ENCODE measurements at regions not wholly inside any gene's neighbourhood (a gene's known extent, or its start where the extent isn't known, plus 50 kb on each side); places are given as distances from the start of the nearest gene placed in this dataset.

DNA sequence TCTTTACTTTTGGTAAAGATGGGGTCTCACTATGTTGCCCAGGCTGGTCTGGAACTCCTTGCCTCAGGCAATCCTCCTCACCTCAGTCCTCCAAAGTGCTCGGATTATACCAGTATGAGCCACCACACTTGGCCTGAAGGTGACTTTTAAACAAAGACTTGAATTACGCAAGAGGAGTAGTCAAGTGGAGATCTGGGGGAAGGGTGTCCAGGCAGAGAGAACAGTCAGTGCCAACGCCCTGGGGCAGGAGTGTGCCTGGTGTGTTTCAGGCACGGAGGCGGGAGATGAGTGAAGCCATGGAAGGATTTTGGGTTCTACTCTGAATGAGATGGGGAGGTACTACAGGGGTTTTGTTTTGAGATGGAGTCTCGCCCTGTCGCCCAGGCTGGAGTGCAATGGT, 82.6 kb upstream of the NPTX2 start:
- H3K9me3 Mint-ChIP-seq = peaks cover 8% of the 10 kb centered on the region
- no peak for ATAC-seq (replicated peaks)
- H3K4me3 Mint-ChIP-seq = no peak overlapping the region
- no peak overlapping the region for H3K27ac Mint-ChIP-seq
- H3K27me3 Mint-ChIP-seq = peaks cover 3% of the 10 kb centered on the region
- no peaks in the 10 kb centered on the region for H3K4me1 Mint-ChIP-seq
- no peaks in the 10 kb centered on the region for H3K36me3 Mint-ChIP-seq (ENCODE audit: low read depth)

DNA sequence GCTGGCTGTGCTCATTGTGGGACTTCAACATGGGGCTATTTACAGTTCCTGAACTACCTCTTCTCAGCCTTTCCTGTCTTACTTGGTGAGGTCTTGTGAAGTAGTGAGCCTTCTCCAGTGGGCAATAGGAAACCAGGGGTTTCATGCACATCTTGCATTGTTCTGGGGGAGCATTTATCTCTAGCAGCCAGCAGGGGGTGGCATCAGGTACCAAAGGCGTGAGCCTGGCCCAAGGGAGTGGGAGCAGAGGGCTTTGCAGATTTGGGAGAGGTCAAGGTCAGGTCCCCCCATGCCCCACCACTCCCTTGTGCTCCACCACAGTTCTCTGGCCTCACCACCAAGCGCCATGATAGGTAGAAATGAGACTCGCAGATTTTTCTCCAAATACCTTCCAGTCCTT, 85.4 kb upstream of the NPTX2 start:
- Mint-ChIP-seq H3K36me3 (ENCODE audit: low read depth) (no peaks in the 10 kb centered on the region), H3K27ac (no peak overlapping the region), H3K9me3 (peaks cover 4% of the 10 kb centered on the region), H3K27me3 (peaks cover 7% of the 10 kb centered on the region), H3K4me1 (no peaks in the 10 kb centered on the region), H3K4me3 (no peak overlapping the region)
- no peak for ATAC-seq (replicated peaks)

DNA sequence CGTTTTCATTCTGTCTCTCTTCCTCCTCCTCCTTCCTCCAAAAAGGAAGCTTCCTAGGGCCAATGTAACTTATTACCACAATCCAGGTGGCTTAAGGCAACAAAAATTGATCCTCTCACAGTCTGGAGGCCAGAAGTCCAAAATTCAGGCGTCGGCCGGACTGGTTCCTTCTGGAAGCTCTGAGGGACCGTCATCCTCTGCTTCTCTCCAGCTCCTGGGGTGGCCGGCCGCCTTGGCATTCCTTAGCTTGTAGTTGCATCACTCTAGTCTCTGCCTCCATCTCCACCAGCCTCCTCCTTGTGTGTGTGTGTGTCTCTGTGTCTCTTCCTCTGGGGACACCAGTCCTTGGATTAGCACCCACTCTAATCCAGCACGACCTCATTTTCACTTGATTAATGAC, 89.0 kb upstream of the NPTX2 start:
- H3K36me3 Mint-ChIP-seq (ENCODE audit: low read depth) = no peaks in the 10 kb centered on the region
- peaks cover 4% of the 10 kb centered on the region for H3K27me3 Mint-ChIP-seq
- H3K4me1 Mint-ChIP-seq = no peaks in the 10 kb centered on the region
- H3K9me3 Mint-ChIP-seq = peaks cover 3% of the 10 kb centered on the region
- H3K4me3 Mint-ChIP-seq = no peak overlapping the region
- no peak overlapping the region for H3K27ac Mint-ChIP-seq
- no peak for ATAC-seq (replicated peaks)

DNA sequence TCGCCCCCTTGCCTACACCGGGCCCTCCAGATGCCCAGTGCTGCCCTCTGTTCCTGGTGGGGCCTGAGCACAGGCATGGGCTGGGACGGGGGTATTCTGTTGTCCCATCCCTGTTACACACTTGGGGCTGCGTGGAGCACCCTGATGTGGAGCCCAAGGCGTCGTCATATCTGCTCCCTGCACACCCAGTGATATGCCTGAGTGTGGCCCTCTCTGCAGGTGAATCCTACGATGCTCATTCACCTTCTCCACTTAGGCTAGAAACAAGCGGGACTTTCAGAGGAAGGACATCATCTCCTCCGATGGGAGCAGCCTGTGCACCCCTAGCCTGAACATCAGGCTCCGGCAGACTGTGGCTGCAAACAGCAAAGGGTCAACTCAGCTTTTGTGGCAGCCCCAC, 91.0 kb upstream of the NPTX2 start:
- H3K36me3 Mint-ChIP-seq (ENCODE audit: low read depth) = no peaks in the 10 kb centered on the region
- H3K27me3 Mint-ChIP-seq = peaks cover 12% of the 10 kb centered on the region
- no peak for ATAC-seq (replicated peaks)
- peaks cover 7% of the 10 kb centered on the region for H3K9me3 Mint-ChIP-seq
- no peaks in the 10 kb centered on the region for H3K4me1 Mint-ChIP-seq
- no peak overlapping the region for H3K27ac Mint-ChIP-seq
- H3K4me3 Mint-ChIP-seq = no peak overlapping the region

DNA sequence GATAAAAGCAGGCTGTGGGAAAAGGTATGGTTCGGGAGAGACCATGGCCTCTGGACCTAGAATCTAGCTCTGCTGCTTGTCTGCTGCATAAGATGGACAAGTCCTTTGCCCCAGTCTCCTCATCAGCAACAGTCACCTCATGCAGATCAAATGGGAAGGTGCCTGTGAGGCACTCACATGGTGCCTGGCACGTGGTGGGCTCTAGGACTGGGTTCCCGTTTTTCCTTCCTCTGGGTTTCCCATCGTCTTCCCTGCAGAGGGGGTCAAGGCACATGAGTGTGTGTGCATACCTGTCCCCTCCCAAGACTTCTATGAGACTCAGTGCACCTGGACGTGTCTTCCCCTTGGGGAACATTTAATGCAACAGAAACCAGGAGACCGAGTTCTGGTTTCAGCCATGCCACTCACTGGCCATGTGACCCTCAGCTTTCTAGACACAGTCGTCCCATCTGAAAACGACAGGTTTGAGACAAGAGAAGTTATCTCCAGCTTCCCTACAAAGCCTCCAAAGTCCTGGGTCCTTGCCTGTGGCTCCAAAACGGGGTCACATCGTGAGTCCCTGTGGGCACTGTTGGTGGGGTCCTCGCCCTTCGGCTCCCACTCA, 95.9 kb upstream of the NPTX2 start:
- H3K27me3 Mint-ChIP-seq = peaks cover 8% of the 10 kb centered on the region
- no peak for ATAC-seq (replicated peaks)
- H3K4me1 Mint-ChIP-seq = no peaks in the 10 kb centered on the region
- H3K9me3 Mint-ChIP-seq = peaks cover 12% of the 10 kb centered on the region
- H3K27ac Mint-ChIP-seq = no peak overlapping the region
- H3K4me3 Mint-ChIP-seq = no peak overlapping the region
- H3K36me3 Mint-ChIP-seq (ENCODE audit: low read depth) = no peaks in the 10 kb centered on the region

DNA sequence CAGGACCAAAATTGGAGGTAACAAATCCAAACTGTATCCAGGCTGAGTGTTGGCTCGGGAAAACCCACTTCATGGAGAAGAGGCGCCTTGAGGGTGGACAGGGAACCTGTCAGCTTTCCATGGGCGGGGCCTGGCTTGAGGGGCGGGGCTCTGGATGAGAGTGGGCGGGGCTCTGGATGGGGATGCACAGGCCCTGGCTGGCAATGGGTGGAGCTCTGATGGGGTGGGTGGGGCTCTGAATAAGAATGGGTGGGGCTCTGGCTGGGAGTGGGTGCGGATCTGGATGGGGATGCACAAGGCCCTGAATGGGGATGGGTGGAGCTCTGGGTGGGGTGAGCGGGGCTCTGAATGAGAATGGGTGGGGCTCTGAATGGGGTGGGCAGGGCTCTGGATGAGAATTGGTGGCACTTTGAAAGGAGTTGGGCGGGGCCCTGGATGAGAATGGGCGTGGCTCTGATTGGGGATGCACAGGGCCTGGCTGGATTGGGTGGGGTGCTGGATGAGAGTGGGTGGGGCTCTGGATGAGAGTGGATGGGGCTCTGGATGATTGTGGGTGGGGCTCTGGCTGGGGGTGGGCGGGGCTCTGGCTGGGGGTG, 96.6 kb upstream of the NPTX2 start:
- peaks cover 8% of the 10 kb centered on the region for H3K27me3 Mint-ChIP-seq

DNA sequence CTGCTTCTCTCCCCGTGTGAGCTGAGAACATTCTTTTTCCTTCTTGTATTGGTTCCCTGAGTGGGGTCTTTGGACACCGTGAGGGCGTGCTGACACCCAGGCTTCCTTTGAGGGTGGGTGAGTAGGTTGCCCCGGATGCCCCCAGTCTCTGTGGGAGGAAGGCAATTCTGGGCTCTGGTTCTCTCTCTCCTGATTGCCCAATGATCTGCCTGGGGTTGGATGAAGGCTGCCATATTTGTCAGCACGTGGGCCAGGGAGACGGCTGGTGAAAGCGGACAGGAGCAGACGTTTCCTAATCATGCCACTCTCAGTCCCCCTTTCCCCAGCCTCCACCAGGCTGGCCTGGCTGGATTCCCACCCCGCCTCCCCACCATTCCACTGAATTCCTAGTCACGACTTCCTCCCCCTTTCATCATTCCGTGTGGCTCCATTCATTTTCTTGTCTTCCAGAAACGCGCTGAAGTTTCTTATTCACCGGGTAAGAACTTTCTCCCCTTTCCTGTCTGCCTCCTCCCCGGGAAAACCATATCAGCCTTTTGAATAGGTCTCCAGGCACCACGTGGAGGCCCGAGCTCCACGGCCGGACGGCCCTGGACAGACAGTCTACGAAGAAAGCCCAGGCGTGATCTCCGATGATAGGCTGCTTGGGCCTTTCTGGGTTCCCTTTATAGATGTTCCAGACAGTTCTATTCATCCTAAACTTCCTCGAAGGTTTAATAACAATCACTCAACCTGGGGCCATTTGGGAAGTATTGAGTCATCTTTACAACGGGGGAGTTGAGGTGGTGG, 98.7 kb upstream of the NPTX2 start:
- ATAC-seq (replicated peaks) = no peak
- Mint-ChIP-seq H3K27ac (no peak overlapping the region), H3K9me3 (peaks cover 9% of the 10 kb centered on the region), H3K4me3 (no peak overlapping the region), H3K4me1 (no peaks in the 10 kb centered on the region), H3K27me3 (peaks cover 8% of the 10 kb centered on the region), H3K36me3 (ENCODE audit: low read depth) (no peaks in the 10 kb centered on the region)

More for the DNA sequence above, 96.6 kb upstream of the NPTX2 start:
- ATAC-seq (replicated peaks) = no peak
- H3K27ac Mint-ChIP-seq = no peak overlapping the region
- H3K4me1 Mint-ChIP-seq = no peaks in the 10 kb centered on the region
- H3K36me3 Mint-ChIP-seq (ENCODE audit: low read depth) = no peaks in the 10 kb centered on the region
- H3K9me3 Mint-ChIP-seq = peaks cover 9% of the 10 kb centered on the region
- no peak overlapping the region for H3K4me3 Mint-ChIP-seq

DNA sequence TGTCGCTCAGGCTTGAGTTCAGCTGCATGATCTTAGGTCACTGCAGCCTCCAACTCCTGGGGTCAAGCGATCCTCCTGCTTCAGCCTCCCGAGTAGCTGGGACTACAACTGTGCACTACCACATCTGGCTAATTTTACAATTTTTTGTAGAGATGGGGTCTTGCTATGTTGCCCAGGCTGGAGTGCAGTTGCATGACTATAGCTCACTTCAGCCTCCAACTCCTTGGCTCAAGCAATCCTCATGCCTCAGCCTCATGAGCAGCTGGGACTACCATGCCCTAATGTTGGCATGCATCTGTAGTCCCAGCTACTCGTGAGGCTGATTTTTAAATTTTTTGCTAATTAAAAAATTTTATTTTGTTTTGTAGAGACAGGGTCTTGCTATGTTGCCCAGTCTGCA, 101.9 kb upstream of the NPTX2 start:
- Mint-ChIP-seq H3K36me3 (ENCODE audit: low read depth) (no peaks in the 10 kb centered on the region), H3K27ac (no peak overlapping the region), H3K4me3 (no peak overlapping the region), H3K27me3 (peaks cover 9% of the 10 kb centered on the region), H3K4me1 (no peaks in the 10 kb centered on the region), H3K9me3 (peaks cover 5% of the 10 kb centered on the region)
- no peak for ATAC-seq (replicated peaks)

DNA sequence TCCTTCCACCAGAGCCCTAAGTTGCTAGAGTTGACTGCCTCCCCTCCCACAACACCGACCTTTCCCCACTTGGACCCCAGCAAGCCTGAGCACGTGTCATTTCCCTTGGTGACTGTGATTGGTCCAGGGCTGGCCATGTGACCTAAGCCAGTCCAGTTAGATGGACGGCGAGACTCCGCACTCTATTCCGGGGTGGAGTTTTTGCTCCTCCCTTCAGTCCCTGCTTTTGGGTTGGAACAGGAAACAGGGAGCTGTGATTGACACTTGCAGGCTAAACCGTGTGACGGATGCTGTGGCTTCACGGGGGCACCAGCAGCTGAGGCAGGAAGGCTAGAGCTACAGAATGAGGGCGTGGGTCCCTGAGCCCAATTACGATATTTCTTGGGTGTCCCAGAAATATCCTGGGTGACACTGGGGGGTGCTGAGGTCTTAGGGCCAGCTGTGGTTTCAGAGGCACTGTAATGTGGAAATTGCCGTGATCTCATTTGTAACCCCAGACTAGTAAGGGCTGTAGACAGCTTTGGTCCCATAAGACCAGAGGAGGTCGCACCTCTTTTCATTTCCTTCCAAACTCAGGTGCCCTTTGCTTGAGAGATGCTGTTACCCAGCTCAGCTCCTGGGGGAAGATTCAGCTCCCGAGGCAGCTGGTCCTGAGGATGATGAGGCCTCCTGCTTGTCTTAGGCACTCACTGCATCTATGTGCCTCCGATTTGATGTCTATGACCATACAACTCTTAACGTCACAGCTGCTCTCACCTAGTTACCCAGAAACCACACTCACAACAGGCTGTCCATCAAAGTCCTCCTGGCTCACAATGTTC, 102.7 kb upstream of the NPTX2 start:
- Mint-ChIP-seq H3K4me3 (no peak overlapping the region), H3K36me3 (ENCODE audit: low read depth) (no peaks in the 10 kb centered on the region), H3K4me1 (no peaks in the 10 kb centered on the region), H3K27me3 (peaks cover 9% of the 10 kb centered on the region), H3K27ac (no peak overlapping the region), H3K9me3 (peaks cover 5% of the 10 kb centered on the region)
- ATAC-seq (replicated peaks) = no peak

DNA sequence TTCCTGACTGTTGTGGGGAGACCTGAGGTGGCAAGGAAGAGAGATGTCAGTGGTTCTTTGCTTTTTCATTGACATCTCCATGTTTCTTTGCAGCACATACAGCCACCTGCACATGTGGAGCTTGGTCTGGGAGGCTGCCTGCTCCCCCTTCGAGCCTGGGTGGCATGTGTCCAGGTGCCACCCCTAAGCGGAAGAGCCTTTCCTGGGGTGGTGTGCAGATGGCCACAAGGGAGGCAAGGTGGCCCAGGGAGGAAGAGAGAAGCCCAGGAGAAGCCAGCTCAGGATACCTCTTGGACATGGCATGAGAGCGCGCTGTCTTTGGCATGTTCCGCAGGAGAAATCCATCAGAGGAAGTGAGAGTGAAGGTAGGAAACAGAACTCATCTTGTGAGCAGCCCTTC, 105.9 kb upstream of the NPTX2 start:
- Mint-ChIP-seq H3K27me3 (peaks cover 13% of the 10 kb centered on the region), H3K9me3 (peaks cover 4% of the 10 kb centered on the region), H3K36me3 (ENCODE audit: low read depth) (no peaks in the 10 kb centered on the region), H3K4me1 (no peaks in the 10 kb centered on the region), H3K27ac (no peak overlapping the region), H3K4me3 (no peak overlapping the region)
- no peak for ATAC-seq (replicated peaks)

DNA sequence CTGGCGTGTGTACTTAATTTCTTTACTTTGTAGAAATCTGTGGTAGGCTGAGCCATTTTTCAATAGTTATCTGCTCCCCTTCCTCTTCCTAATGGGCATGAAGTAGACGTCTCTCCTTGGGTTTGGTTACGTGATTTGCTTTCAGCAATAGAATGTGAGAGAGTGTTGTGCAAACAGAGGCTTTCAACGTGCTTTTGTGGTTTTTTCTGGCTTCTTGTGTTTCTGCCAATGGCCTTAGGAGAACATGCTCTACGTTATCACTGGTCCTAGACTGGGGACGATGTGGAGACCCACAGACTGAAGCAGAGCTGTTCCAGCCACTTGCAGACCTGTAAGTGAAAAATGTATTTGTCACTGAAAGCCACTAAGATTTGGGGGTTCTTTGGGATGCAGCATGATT, 107.2 kb upstream of the NPTX2 start:
- ATAC-seq (replicated peaks) = no peak
- no peaks in the 10 kb centered on the region for H3K36me3 Mint-ChIP-seq (ENCODE audit: low read depth)
- H3K27ac Mint-ChIP-seq = no peak overlapping the region
- H3K27me3 Mint-ChIP-seq = peaks cover 15% of the 10 kb centered on the region
- H3K9me3 Mint-ChIP-seq = peaks cover 4% of the 10 kb centered on the region
- H3K4me3 Mint-ChIP-seq = no peak overlapping the region
- no peaks in the 10 kb centered on the region for H3K4me1 Mint-ChIP-seq

DNA sequence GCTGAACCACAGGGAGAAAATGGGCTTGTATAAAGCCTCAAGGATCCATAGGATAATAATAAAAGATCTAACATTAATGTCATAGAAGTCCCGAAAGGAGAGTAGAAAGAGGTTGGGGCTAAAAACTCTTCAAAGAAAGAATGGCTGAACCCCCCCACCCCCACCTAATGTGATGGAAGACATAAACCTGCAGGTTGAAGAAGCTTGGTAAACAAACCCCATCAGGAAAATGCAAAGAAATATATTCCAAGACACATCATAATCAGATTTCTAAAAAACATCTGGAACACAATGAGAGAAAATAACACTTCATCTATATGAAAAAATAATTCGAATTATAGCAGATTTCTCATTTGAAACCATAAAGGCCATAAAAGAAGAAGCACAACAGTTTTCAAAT, 105.6 kb upstream of the BAIAP2L1 start:
- no peak for ATAC-seq (replicated peaks)
- no peak overlapping the region for H3K27ac Mint-ChIP-seq

DNA sequence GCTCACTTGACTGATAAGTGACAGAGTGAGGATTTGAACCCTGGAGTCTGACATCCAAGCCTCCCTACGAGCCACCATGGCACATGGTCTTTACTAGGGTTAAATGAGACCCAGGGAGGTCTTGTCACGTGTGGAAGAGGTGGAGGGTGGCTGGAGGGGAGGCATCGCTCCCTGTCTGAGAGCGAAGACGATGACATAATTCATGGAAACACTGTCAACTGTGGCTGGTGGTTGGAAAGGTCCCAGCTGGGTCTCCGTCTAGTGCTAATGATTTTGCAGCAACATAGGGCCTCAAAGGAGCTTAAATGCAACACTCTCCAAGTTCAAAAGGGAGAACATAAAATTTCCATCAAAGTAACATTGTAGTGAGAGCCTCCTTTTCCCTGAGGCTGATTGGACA, 99.9 kb upstream of the BAIAP2L1 start:
- Mint-ChIP-seq H3K27ac (no peak overlapping the region), H3K36me3 (ENCODE audit: low read depth) (no peaks in the 10 kb centered on the region), H3K4me3 (no peak overlapping the region), H3K4me1 (no peaks in the 10 kb centered on the region), H3K27me3 (peaks cover 10% of the 10 kb centered on the region), H3K9me3 (peaks cover 5% of the 10 kb centered on the region)
- no peak for ATAC-seq (replicated peaks)

More for the DNA sequence above, 105.6 kb upstream of the BAIAP2L1 start:
- Mint-ChIP-seq H3K4me3 (no peak overlapping the region), H3K9me3 (peaks cover 4% of the 10 kb centered on the region), H3K36me3 (ENCODE audit: low read depth) (no peaks in the 10 kb centered on the region), H3K4me1 (no peaks in the 10 kb centered on the region), H3K27me3 (peaks cover 15% of the 10 kb centered on the region)

DNA sequence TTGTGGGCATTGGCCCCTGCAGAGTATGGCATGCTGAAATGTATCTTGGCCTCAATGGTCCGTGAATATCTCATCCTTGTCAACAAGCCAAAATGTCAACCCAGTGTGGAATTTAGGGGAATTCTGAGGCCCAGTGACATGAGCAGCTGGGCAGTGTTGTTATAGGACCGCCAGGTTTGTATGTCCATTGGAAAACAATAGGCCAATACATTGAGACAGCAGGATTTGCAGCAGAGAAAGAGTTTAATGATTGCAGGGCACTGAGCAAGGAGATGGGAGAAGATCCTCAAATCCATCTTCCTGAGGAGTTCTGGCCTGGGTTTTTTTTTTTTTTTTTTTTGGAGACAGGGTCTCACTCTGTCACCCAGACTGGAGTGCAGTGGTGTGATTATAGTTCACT, 95.7 kb upstream of the BAIAP2L1 start:
- peaks cover 7% of the 10 kb centered on the region for H3K9me3 Mint-ChIP-seq
- H3K27me3 Mint-ChIP-seq = no peaks in the 10 kb centered on the region
- no peaks in the 10 kb centered on the region for H3K36me3 Mint-ChIP-seq (ENCODE audit: low read depth)
- no peak for ATAC-seq (replicated peaks)
- H3K4me1 Mint-ChIP-seq = no peaks in the 10 kb centered on the region
- H3K27ac Mint-ChIP-seq = no peak overlapping the region
- H3K4me3 Mint-ChIP-seq = no peak overlapping the region
